GM21390 (cell line): ENCODE measurements at regions not wholly inside any gene's neighbourhood (a gene's known extent, or its start where the extent isn't known, plus 50 kb on each side); places are given as distances from the start of the nearest gene placed in this dataset.
"Not testable (repeated sequence)": the region's sequence is repeated elsewhere in the genome, so short reads cannot be mapped to it uniquely, and the experiment has no call there.

Experiments
- ATAC-seq: cut with Tn5 transposase; IDR thresholded peaks from one replicate; pipeline ENCODE4 v1.9.1; 2021; ENCODE audit not compliant: unreplicated experiment

GRCh38 chr5:158275511-158275910 lies 416.6 kb upstream of the CLINT1 start:
- no peak for ATAC-seq

- no peak for ATAC-seq
Measured at GRCh38 chr5:158273035-158273434, 414.1 kb upstream of the CLINT1 start.

GRCh38 chr5:158272409-158272808 lies 413.5 kb upstream of the CLINT1 start:
- ATAC-seq, result no peak

- ATAC-seq, result no peak
Measured at GRCh38 chr5:158270996-158271554, 412.1 kb upstream of the CLINT1 start.

- ATAC-seq, result no peak
Measured at GRCh38 chr5:158268286-158268685, 409.3 kb upstream of the CLINT1 start.

GRCh38 chr5:158267228-158267627 lies 408.3 kb upstream of the CLINT1 start:
- no peak for ATAC-seq

- no peak for ATAC-seq
Measured at GRCh38 chr5:158265931-158266700, 407.2 kb upstream of the CLINT1 start.

- ATAC-seq, result no peak
Measured at GRCh38 chr5:158265346-158265745, 406.4 kb upstream of the CLINT1 start.

- no peak for ATAC-seq
Measured at GRCh38 chr5:158264264-158264663, 405.3 kb upstream of the CLINT1 start.

GRCh38 chr5:158261674-158262367 lies 402.9 kb upstream of the CLINT1 start:
- no peak for ATAC-seq

- no peak for ATAC-seq
Measured at GRCh38 chr5:158256096-158256495, 397.2 kb upstream of the CLINT1 start.

GRCh38 chr5:158255609-158256008 lies 396.7 kb upstream of the CLINT1 start:
- no peak for ATAC-seq

- no peak for ATAC-seq
Measured at GRCh38 chr5:158246661-158247060, 387.7 kb upstream of the CLINT1 start.

GRCh38 chr5:158245513-158245912 lies 386.6 kb upstream of the CLINT1 start:
- no peak for ATAC-seq

- ATAC-seq, result no peak
Measured at GRCh38 chr5:158244882-158245281, 385.9 kb upstream of the CLINT1 start.

GRCh38 chr5:158236511-158237335 lies 377.8 kb upstream of the CLINT1 start:
- ATAC-seq, result no peak

- no peak for ATAC-seq
Measured at GRCh38 chr5:158235159-158235547, 376.2 kb upstream of the CLINT1 start.

GRCh38 chr5:158234323-158235158 lies 375.6 kb upstream of the CLINT1 start:
- ATAC-seq, result no peak

GRCh38 chr5:158233735-158234322 lies 374.9 kb upstream of the CLINT1 start:
- no peak for ATAC-seq

- ATAC-seq, result not testable (repeated sequence)
Measured at GRCh38 chr5:158227314-158227713, 368.4 kb upstream of the CLINT1 start.
